SK-N-SH treated with all-trans-retinoic acid at 6 μM for 48 hours (cell line): ENCODE measurements at regions not wholly inside any gene's neighbourhood (a gene's known extent, or its start where the extent isn't known, plus 50 kb on each side); places are given as distances from the start of the nearest gene placed in this dataset.

Experiments used
- ATAC-seq: fragments of 200-7000 bp; cut with Tn5 transposase; 3 replicates; pipeline ENCODE4 v1.9.1; 2020; ENCODE audit warnings: mild to moderate bottlenecking, moderate library complexity
- ARNTL ChIP-seq: fragments of 450-650 bp; formaldehyde crosslinking; IDR thresholded peaks from 2 replicates; pipeline ENCODE4 v1.5.0; 2020; ENCODE audit warnings: low read depth, mild to moderate bottlenecking, moderate library complexity, borderline replicate concordance
- BACH2 ChIP-seq: fragments of 250-450 bp; sonication (Bioruptor Pico); IDR thresholded peaks from 2 replicates; pipeline ENCODE4 v1.9.0; 2021; ENCODE audit warnings: mild to moderate bottlenecking, borderline replicate concordance
- CSDC2 ChIP-seq: fragments of 250-450 bp; sonication (Bioruptor Pico); IDR thresholded peaks from 2 replicates; pipeline ENCODE4 v1.5.0; 2020; ENCODE audit warnings: mild to moderate bottlenecking, moderate library complexity
- ESRRG ChIP-seq: fragments of 250-450 bp; sonication (Bioruptor Pico); IDR thresholded peaks from 2 replicates; pipeline ENCODE4 v1.6.1; 2021; ENCODE audit warnings: mild to moderate bottlenecking
- GLIS3 ChIP-seq: fragments of 250-450 bp; sonication (Bioruptor Pico); IDR thresholded peaks from 2 replicates; pipeline ENCODE4 v1.5.0; 2020; ENCODE audit warnings: mild to moderate bottlenecking, moderate library complexity
- ISL1 ChIP-seq: fragments of 250-450 bp; sonication (Bioruptor Pico); IDR thresholded peaks from 2 replicates; pipeline ENCODE4 v2.1.2; 2022; ENCODE audit warnings: mild to moderate bottlenecking, moderate library complexity
- OSR1 ChIP-seq: fragments of 250-450 bp; sonication (Bioruptor Pico); IDR thresholded peaks from 2 replicates; pipeline ENCODE4 v1.8.0; 2022; ENCODE audit warnings: moderate library complexity, mild to moderate bottlenecking, inconsistent platforms
- SNAI2 ChIP-seq: fragments of 250-450 bp; sonication (Bioruptor Pico); IDR thresholded peaks from 2 replicates; pipeline ENCODE4 v1.5.0; 2020; ENCODE audit warnings: mild to moderate bottlenecking, moderate library complexity
- TCF4 ChIP-seq: fragments of 250-450 bp; sonication (Bioruptor Pico); IDR thresholded peaks from 2 replicates; pipeline ENCODE4 v1.8.0; 2021; ENCODE audit warnings: mild to moderate bottlenecking, moderate library complexity, borderline replicate concordance
- TOX ChIP-seq: fragments of 250-450 bp; sonication (Bioruptor Pico); IDR thresholded peaks from 2 replicates; pipeline ENCODE4 v1.8.0; 2021; ENCODE audit warnings: mild to moderate bottlenecking, moderate library complexity, borderline replicate concordance
- ZC3H10 ChIP-seq: fragments of 250-450 bp; sonication (Bioruptor Pico); IDR thresholded peaks from 2 replicates; pipeline ENCODE4 v1.5.1; 2021; ENCODE audit warnings: mild to moderate bottlenecking, moderate library complexity
- ZFP3 ChIP-seq: fragments of 250-450 bp; sonication (Bioruptor Pico); IDR thresholded peaks from 2 replicates; pipeline ENCODE4 v1.5.0; 2020; ENCODE audit warnings: mild to moderate bottlenecking, moderate library complexity
- ZFP30 ChIP-seq: fragments of 450-650 bp; formaldehyde crosslinking; IDR thresholded peaks from 2 replicates; pipeline ENCODE4 v1.5.0; 2022; ENCODE audit warnings: mild to moderate bottlenecking, moderate library complexity
- ZNF565 ChIP-seq: fragments of 450-650 bp; formaldehyde crosslinking; conservative IDR thresholded peaks from 2 replicates; pipeline ENCODE4 v1.5.0; 2020; ENCODE audit warnings: low read depth, mild to moderate bottlenecking, moderate library complexity
- ZNF70 ChIP-seq: fragments of 450-650 bp; formaldehyde crosslinking; IDR thresholded peaks from 2 replicates; pipeline ENCODE4 v1.5.0; 2020; ENCODE audit warnings: mild to moderate bottlenecking, moderate library complexity
- TF ChIP-seq, protein P1 (sequence below): fragments of 250-450 bp; sonication (Bioruptor Pico); IDR thresholded peaks from 2 replicates; pipeline ENCODE4 v1.5.0; 2020; ENCODE audit warnings: mild to moderate bottlenecking, moderate library complexity
- TF ChIP-seq, protein P2 (sequence below): fragments of 250-450 bp; sonication (Bioruptor Pico); IDR thresholded peaks from 2 replicates; pipeline ENCODE4 v1.8.0; 2020; ENCODE audit warnings: mild to moderate bottlenecking, moderate library complexity, borderline replicate concordance
- TF ChIP-seq, protein P3 (sequence below): fragments of 250-450 bp; sonication (Bioruptor Pico); IDR thresholded peaks from 2 replicates; pipeline ENCODE4 v1.8.0; 2021; ENCODE audit warnings: low read depth, mild to moderate bottlenecking, moderate library complexity, borderline replicate concordance
- TF ChIP-seq, protein P4 (sequence below): fragments of 250-450 bp; sonication (Bioruptor Pico); IDR thresholded peaks from 2 replicates; pipeline ENCODE4 v1.5.1; 2020; ENCODE audit warnings: low read depth, mild to moderate bottlenecking, moderate library complexity
- TF ChIP-seq, protein P5 (sequence below): fragments of 250-450 bp; sonication (Bioruptor Pico); IDR thresholded peaks from 2 replicates; pipeline ENCODE4 v1.5.1; 2021; ENCODE audit warnings: mild to moderate bottlenecking, moderate library complexity

DNA sequence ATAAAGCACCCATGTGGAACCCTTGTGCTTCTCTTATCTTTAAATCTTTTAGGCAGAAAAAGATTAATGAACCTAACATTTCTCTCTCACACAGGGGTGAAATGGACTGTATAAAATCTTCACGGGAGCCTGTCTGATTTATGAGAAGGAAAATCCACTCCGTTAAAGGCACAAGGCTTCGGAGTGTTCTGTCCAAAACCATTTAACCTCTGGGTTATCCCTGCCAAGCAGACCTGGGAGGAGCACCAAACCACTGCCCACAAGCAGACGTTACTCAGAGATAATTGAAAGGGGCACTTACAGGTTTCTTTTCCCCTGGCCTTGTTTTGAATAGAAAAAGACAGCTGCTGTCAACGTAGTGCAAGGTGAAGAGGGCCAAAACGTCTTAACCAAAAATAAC is 184.4 kb upstream of the DOK6 start:
- TF ChIP-seq, protein P1, sequence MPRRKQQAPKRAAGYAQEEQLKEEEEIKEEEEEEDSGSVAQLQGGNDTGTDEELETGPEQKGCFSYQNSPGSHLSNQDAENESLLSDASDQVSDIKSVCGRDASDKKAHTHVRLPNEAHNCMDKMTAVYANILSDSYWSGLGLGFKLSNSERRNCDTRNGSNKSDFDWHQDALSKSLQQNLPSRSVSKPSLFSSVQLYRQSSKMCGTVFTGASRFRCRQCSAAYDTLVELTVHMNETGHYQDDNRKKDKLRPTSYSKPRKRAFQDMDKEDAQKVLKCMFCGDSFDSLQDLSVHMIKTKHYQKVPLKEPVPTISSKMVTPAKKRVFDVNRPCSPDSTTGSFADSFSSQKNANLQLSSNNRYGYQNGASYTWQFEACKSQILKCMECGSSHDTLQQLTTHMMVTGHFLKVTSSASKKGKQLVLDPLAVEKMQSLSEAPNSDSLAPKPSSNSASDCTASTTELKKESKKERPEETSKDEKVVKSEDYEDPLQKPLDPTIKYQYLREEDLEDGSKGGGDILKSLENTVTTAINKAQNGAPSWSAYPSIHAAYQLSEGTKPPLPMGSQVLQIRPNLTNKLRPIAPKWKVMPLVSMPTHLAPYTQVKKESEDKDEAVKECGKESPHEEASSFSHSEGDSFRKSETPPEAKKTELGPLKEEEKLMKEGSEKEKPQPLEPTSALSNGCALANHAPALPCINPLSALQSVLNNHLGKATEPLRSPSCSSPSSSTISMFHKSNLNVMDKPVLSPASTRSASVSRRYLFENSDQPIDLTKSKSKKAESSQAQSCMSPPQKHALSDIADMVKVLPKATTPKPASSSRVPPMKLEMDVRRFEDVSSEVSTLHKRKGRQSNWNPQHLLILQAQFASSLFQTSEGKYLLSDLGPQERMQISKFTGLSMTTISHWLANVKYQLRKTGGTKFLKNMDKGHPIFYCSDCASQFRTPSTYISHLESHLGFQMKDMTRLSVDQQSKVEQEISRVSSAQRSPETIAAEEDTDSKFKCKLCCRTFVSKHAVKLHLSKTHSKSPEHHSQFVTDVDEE (CRISPR knock-in tag) = no peak
- TF ChIP-seq, protein P2, sequence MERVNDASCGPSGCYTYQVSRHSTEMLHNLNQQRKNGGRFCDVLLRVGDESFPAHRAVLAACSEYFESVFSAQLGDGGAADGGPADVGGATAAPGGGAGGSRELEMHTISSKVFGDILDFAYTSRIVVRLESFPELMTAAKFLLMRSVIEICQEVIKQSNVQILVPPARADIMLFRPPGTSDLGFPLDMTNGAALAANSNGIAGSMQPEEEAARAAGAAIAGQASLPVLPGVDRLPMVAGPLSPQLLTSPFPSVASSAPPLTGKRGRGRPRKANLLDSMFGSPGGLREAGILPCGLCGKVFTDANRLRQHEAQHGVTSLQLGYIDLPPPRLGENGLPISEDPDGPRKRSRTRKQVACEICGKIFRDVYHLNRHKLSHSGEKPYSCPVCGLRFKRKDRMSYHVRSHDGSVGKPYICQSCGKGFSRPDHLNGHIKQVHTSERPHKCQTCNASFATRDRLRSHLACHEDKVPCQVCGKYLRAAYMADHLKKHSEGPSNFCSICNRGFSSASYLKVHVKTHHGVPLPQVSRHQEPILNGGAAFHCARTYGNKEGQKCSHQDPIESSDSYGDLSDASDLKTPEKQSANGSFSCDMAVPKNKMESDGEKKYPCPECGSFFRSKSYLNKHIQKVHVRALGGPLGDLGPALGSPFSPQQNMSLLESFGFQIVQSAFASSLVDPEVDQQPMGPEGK (CRISPR knock-in tag) = no peak
- TF ChIP-seq ZFP30 (CRISPR knock-in tag) (no peak), ISL1 (CRISPR knock-in tag) (no peak)
- ATAC-seq = peak; percentile 50; the same call in 1 of the 3 replicates

DNA sequence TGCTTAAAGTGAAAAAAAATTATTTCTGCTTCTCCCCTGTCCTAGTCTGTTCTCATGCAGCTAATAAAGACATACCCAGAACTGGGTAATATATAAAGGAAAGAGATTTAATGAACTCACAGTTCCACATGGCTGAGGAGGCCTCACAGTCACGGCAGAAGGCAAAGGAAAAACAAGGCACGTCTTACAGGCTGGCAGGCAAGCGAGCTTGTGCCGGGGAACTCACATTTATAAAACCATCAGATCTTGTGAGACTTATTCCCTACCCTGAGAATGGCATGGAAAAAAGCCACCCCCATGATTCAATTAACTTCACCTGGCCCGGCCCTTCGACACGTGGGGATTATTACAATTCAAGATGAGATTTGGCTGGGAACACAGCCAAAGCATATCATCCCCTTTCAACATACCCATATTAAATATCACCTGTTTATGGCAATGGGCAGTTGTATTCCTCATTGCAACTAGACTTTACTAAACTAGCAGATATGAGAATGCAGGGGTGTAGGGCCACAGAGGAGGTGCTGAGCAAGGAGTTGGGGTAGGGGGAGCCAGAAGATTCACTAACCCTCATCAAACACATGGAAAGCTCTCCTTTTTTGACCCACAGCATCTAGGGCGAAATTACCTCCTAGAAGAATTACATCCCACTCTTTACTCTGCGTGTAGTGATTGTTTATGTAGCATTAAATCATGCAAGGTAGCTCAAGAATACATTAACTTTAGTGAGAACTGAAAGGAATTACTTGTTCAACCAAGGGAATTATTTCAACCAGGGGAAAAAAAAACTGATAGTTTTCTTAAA is 183.3 kb upstream of the DOK6 start:
- no peak for ATAC-seq
- TF ChIP-seq, protein P3, sequence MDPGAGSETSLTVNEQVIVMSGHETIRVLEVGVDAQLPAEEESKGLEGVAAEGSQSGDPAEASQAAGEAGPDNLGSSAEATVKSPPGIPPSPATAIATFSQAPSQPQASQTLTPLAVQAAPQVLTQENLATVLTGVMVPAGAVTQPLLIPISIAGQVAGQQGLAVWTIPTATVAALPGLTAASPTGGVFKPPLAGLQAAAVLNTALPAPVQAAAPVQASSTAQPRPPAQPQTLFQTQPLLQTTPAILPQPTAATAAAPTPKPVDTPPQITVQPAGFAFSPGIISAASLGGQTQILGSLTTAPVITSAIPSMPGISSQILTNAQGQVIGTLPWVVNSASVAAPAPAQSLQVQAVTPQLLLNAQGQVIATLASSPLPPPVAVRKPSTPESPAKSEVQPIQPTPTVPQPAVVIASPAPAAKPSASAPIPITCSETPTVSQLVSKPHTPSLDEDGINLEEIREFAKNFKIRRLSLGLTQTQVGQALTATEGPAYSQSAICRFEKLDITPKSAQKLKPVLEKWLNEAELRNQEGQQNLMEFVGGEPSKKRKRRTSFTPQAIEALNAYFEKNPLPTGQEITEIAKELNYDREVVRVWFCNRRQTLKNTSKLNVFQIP (CRISPR knock-in tag) = no peak
- TF ChIP-seq ESRRG (no peak), ZC3H10 (CRISPR knock-in tag) (no peak), ZNF70 (no peak), OSR1 (CRISPR knock-in tag) (no peak), ZFP30 (CRISPR knock-in tag) (no peak), ZFP3 (no peak), SNAI2 (CRISPR knock-in tag) (no peak), ARNTL (CRISPR knock-in tag) (no peak), GLIS3 (CRISPR knock-in tag) (no peak), ZNF565 (CRISPR knock-in tag) (no peak), BACH2 (CRISPR knock-in tag) (no peak), CSDC2 (CRISPR knock-in tag) (no peak), TCF4 (CRISPR knock-in tag) (no peak), TOX (CRISPR knock-in tag) (no peak), ISL1 (CRISPR knock-in tag) (no peak)
- TF ChIP-seq, protein P1 (CRISPR knock-in tag) = no peak
- TF ChIP-seq, protein P4, sequence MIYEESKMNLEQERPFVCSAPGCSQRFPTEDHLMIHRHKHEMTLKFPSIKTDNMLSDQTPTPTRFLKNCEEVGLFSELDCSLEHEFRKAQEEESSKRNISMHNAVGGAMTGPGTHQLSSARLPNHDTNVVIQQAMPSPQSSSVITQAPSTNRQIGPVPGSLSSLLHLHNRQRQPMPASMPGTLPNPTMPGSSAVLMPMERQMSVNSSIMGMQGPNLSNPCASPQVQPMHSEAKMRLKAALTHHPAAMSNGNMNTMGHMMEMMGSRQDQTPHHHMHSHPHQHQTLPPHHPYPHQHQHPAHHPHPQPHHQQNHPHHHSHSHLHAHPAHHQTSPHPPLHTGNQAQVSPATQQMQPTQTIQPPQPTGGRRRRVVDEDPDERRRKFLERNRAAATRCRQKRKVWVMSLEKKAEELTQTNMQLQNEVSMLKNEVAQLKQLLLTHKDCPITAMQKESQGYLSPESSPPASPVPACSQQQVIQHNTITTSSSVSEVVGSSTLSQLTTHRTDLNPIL (CRISPR knock-in tag) = no peak
- TF ChIP-seq, protein P2 (CRISPR knock-in tag) = no peak
- TF ChIP-seq, protein P5, sequence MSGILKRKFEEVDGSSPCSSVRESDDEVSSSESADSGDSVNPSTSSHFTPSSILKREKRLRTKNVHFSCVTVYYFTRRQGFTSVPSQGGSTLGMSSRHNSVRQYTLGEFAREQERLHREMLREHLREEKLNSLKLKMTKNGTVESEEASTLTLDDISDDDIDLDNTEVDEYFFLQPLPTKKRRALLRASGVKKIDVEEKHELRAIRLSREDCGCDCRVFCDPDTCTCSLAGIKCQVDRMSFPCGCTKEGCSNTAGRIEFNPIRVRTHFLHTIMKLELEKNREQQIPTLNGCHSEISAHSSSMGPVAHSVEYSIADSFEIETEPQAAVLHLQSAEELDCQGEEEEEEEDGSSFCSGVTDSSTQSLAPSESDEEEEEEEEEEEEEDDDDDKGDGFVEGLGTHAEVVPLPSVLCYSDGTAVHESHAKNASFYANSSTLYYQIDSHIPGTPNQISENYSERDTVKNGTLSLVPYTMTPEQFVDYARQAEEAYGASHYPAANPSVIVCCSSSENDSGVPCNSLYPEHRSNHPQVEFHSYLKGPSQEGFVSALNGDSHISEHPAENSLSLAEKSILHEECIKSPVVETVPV (CRISPR knock-in tag) = no peak
- TF ChIP-seq, all 23 proteins: peak for 0
